D721Med (cell line): ENCODE measurements at regions not wholly inside any gene's neighbourhood (a gene's known extent, or its start where the extent isn't known, plus 50 kb on each side); places are given as distances from the start of the nearest gene placed in this dataset.

Experiments used
- DNase-seq: peaks from one replicate; pipeline ENCODE4 v3.0.0; 2011; ENCODE audit warnings: low spot score; ENCODE audit not compliant: insufficient read length
- FAIRE-seq: peaks from 2 replicates; lab custom pipeline; 2011; peaks lifted over from hg19 to GRCh38; lab: Jason Lieb, UNC
- CTCF ChIP-seq: IDR thresholded peaks from 2 replicates; pipeline ENCODE4 v1.5.1; 2012; ENCODE audit warnings: mild to moderate bottlenecking, control low read depth; ENCODE audit not compliant: insufficient read depth; ENCODE audit errors: missing control alignments

GRCh38 chr5:106974272-106974671 lies 696.5 kb downstream of the EFNA5 start:
- no peak for TF ChIP-seq CTCF
- DNase-seq (no peak), FAIRE-seq (no peak)

- DNase-seq, result no peak
- no peak for TF ChIP-seq CTCF
- FAIRE-seq, result no peak
Observed at GRCh38 chr5:106966686-106967315, 703.9 kb downstream of the EFNA5 start.

- no peak for DNase-seq
- FAIRE-seq, result no peak
- TF ChIP-seq CTCF, result no peak
Observed at GRCh38 chr5:106964132-106964531, 706.6 kb downstream of the EFNA5 start.

- no peak for TF ChIP-seq CTCF
- DNase-seq (no peak), FAIRE-seq (no peak)
Observed at GRCh38 chr5:106963630-106964029, 707.1 kb downstream of the EFNA5 start.

- no peak for TF ChIP-seq CTCF
Observed at GRCh38 chr5:106962464-106963230, 708.1 kb downstream of the EFNA5 start.

GRCh38 chr5:106959387-106959786 lies 711.4 kb downstream of the EFNA5 start:
- TF ChIP-seq CTCF, result no peak
- FAIRE-seq (no peak), DNase-seq (no peak)

More at GRCh38 chr5:106962464-106963230, 708.1 kb downstream of the EFNA5 start:
- no peak for FAIRE-seq
- no peak for DNase-seq

GRCh38 chr5:106957336-106957735 lies 713.4 kb downstream of the EFNA5 start:
- TF ChIP-seq CTCF, result no peak
- DNase-seq, result no peak
- FAIRE-seq, result no peak
